ENCODE measurements at regions not wholly inside any gene's neighbourhood (a gene's known extent, or its start where the extent isn't known, plus 50 kb on each side); places are given as distances from the start of the nearest gene placed in this dataset.

GRCh38 chr3:77746048-77746447 lies 706.1 kb downstream of the ROBO2 start:
- TF ChIP-seq POLR2AphosphoS5 (IDR thresholded peaks at IDR 0.05), result no peak
- TF ChIP-seq CTCF (IDR thresholded peaks at IDR 0.05 in 8 of 11, conservative IDR thresholded peaks at IDR 0.05 in 3 of 11), result no peak
- no peak for TF ChIP-seq POLR2A (IDR thresholded peaks at IDR 0.05)
